ENCODE measurements at regions not wholly inside any gene's neighbourhood (a gene's known extent, or its start where the extent isn't known, plus 50 kb on each side); places are given as distances from the start of the nearest gene placed in this dataset.
"Not testable (repeated sequence)": the region's sequence is repeated elsewhere in the genome, so short reads cannot be mapped to it uniquely, and the experiment has no call there.

GRCh38 chr18:7178568-7178967 lies 52.3 kb upstream of the LRRC30 start:
- not testable (repeated sequence) for DNase-seq

- no peak for DNase-seq
These were observed 53.7 kb upstream of the LRRC30 start for GRCh38 chr18:7177116-7177744.

- DNase-seq = peak; percentile 19
These were observed 56.4 kb upstream of the LRRC30 start for GRCh38 chr18:7174344-7175095.

- DNase-seq = no peak
These were observed 55.6 kb upstream of the LAMA1 start for GRCh38 chr18:7173216-7173615.

- DNase-seq = no peak
These were observed 55.0 kb upstream of the LAMA1 start for GRCh38 chr18:7172611-7173010.

- no peak for DNase-seq
These were observed 52.7 kb upstream of the LAMA1 start for GRCh38 chr18:7170292-7170691.

GRCh38 chr18:7169601-7170000 lies 52.0 kb upstream of the LAMA1 start:
- DNase-seq = no peak

- DNase-seq = no peak
These were observed 50.8 kb upstream of the LAMA1 start for GRCh38 chr18:7168408-7168807.

All from NCI-H524 treated with DMSO at 0.1 percent for 48 hours (cell line).